ENCODE measurements at regions not wholly inside any gene's neighbourhood (a gene's known extent, or its start where the extent isn't known, plus 50 kb on each side); places are given as distances from the start of the nearest gene placed in this dataset.

GRCh38 chr6:163670336-163670735 lies 255.8 kb downstream of the QKI start:
- Histone ChIP-seq H3K27ac (ENCODE audit: insufficient read depth, low read length) (no peak overlapping the region), H3K9ac (ENCODE audit: low read depth, low read length) (no peak overlapping the region), H3K4me1 (ENCODE audit: control insufficient read depth, insufficient read depth, low read length) (no peaks in the 10 kb centered on the region), H2AFZ (replicated peaks; ENCODE audit: low read length, poor library complexity) (no peak overlapping the region), H3K14ac (replicated peaks; ENCODE audit: low read depth, low read length) (no peak overlapping the region), H3K23ac (ENCODE audit: low read depth, low read length) (no peak overlapping the region), H3K9me3 (ENCODE audit: control insufficient read depth, insufficient read depth, low read length) (peaks cover 5% of the 10 kb centered on the region; the same call in 1 of the 2 replicates), H3K27me3 (ENCODE audit: control insufficient read depth, insufficient read depth, low read length) (peaks cover 1% of the 10 kb centered on the region; the same call in 1 of the 2 replicates), H3K4me2 (ENCODE audit: low read depth, low read length) (no peak overlapping the region), H4K20me1 (ENCODE audit: insufficient read depth, low read length) (no peaks in the 10 kb centered on the region), H4K8ac (ENCODE audit: low read depth in 2 of 2, low read length in 2 of 2) (no peak overlapping the region), H3K4me3 (ENCODE audit: insufficient read depth, low read depth, low read length) (no peak overlapping the region), H3K9me1 (ENCODE audit: insufficient read depth, low read length) (no peaks in the 10 kb centered on the region), H3K79me1 (ENCODE audit: low read depth in 1 of 2, low read length in 2 of 2) (no peaks in the 10 kb centered on the region), H2AK5ac (ENCODE audit: low read depth, low read length) (no peak overlapping the region), H3K4ac (ENCODE audit: low read depth, low read length) (no peak overlapping the region), H2BK120ac (ENCODE audit: low read depth, low read length) (no peak overlapping the region), H2BK20ac (ENCODE audit: low read depth, low read length) (no peak overlapping the region), H4K5ac (ENCODE audit: low read depth, low read length) (no peak overlapping the region), H3K18ac (ENCODE audit: low read depth, low read length) (no peak overlapping the region), H2AK9ac (replicated peaks; ENCODE audit: low read depth, low read length, poor library complexity) (no peak overlapping the region), H3K56ac (ENCODE audit: extremely low read depth, insufficient read depth, low read length) (no peak overlapping the region), H2BK15ac (ENCODE audit: low read depth, low read length) (no peak overlapping the region), H4K91ac (ENCODE audit: insufficient read depth, low read depth, low read length) (no peak overlapping the region), H2BK5ac (ENCODE audit: low read depth, low read length, poor library complexity, severe bottlenecking) (no peak overlapping the region), H3K36me3 (ENCODE audit: control insufficient read depth, insufficient read depth, low read length) (no peaks in the 10 kb centered on the region)
- dilution Hi-C loops (cut with HindIII; ENCODE audit: low sequenced_read_pairs, unreplicated experiment): no loop called here
- ChIA-PET CTCF (no interaction called here), POLR2A (ENCODE audit: unreplicated experiment) (no interaction called here)
- intact Hi-C loops (cut with micrococcal nuclease): no loop called here
- no TSS peak for BruUV-seq (replicated peaks)
- WGBS, 2 experiments (ENCODE audit: extremely low coverage in 2 of 2, insufficient read length in 1 of 2): no CpG with 5 or more reads among the region's 1 CpG
- in situ Hi-C loops (cut with MboI; ENCODE audit: low sequenced_read_pairs): no loop called here
- no peak for TF ChIP-seq MAFK (IDR thresholded peaks at IDR 0.05; ENCODE audit: low read depth, low read length)
- ATAC-seq (ENCODE audit: low read depth): no peak
- no peak for DNase-seq

Data from IMR-90 (cell line).